CD14-positive monocyte (primary cell): ENCODE measurements at regions not wholly inside any gene's neighbourhood (a gene's known extent, or its start where the extent isn't known, plus 50 kb on each side); places are given as distances from the start of the nearest gene placed in this dataset.

Source experiments
- DNase-seq, 3 donors: peaks; one replicate each; pipeline ENCODE4 v3.0.0-alpha.2; 2011 to 2022
- H2AFZ ChIP-seq: 2 replicates; pipeline ENCODE4 v1.6.0; 2012; ENCODE audit warnings: mild to moderate bottlenecking, low read depth, low read length, inconsistent platforms; ENCODE audit not compliant: insufficient read depth, poor library complexity, severe bottlenecking
- H3K27ac ChIP-seq, 2 donors: 1 replicate in 1 of 2; 2 replicates in 1 of 2; pipeline ENCODE4 v1.5.1; 2012 to 2013; ENCODE audit warnings: low read length in 2 of 2, control low read depth in 1 of 2, inconsistent platforms in 1 of 2, low read depth in 1 of 2, mild to moderate bottlenecking in 1 of 2
- H3K27me3 ChIP-seq, 2 donors: one replicate each; pipeline versions ENCODE4 v1.6.0 to v1.6.1; 2011 to 2013; ENCODE audit warnings: low read length in 2 of 2; ENCODE audit not compliant: control insufficient read depth in 2 of 2, insufficient read depth in 2 of 2
- H3K36me3 ChIP-seq, 2 donors: replicated peaks in 1 of 2; 1 replicate in 1 of 2; 2 replicates in 1 of 2; pipeline versions ENCODE4 v1.5.1 to v1.6.1; 2012 to 2013; ENCODE audit warnings: low read length in 2 of 2, control low read depth in 1 of 2, inconsistent platforms in 1 of 2, mild to moderate bottlenecking in 1 of 2; ENCODE audit not compliant: insufficient read depth in 2 of 2, control insufficient read depth in 1 of 2
- H3K4me1 ChIP-seq, 2 donors: 1 replicate in 1 of 2; 2 replicates in 1 of 2; pipeline versions ENCODE4 v1.5.1 to v1.6.1; 2012 to 2013; ENCODE audit warnings: low read length in 2 of 2, control low read depth in 1 of 2, inconsistent platforms in 1 of 2, mild to moderate bottlenecking in 1 of 2, moderate library complexity in 1 of 2; ENCODE audit not compliant: insufficient read depth in 2 of 2, control insufficient read depth in 1 of 2
- H3K4me2 ChIP-seq: replicated peaks from 2 replicates; pipeline ENCODE3; 2012; ENCODE audit warnings: low read length, moderate library complexity, mild to moderate bottlenecking; ENCODE audit not compliant: poor library complexity, severe bottlenecking; ENCODE audit errors: extremely low read depth
- H3K4me3 ChIP-seq, 3 experiments: fragments of 200-600 bp in 1 of 3; sonication (generic) in 1 of 3; replicated peaks in 1 of 3; 1 replicate in 2 of 3; 2 replicates in 1 of 3; pipeline ENCODE4 v1.5.1; 2011 to 2013; ENCODE audit warnings: low read length in 3 of 3, mild to moderate bottlenecking in 3 of 3, control low read depth in 2 of 3, low read depth in 2 of 3, inconsistent platforms in 1 of 3, moderate library complexity in 1 of 3
- H3K79me2 ChIP-seq: 2 replicates; pipeline ENCODE4 v1.6.0; 2012; ENCODE audit warnings: mild to moderate bottlenecking, control low read depth, inconsistent platforms, low read length, moderate library complexity; ENCODE audit not compliant: insufficient read depth
- H3K9ac ChIP-seq: 2 replicates; pipeline ENCODE4 v1.6.0; 2017; ENCODE audit warnings: low read length, mild to moderate bottlenecking; ENCODE audit not compliant: insufficient read depth, poor library complexity, severe bottlenecking
- H3K9me3 ChIP-seq, 2 donors: replicated peaks in 1 of 2; 1 replicate in 1 of 2; 2 replicates in 1 of 2; pipeline versions ENCODE4 v1.5.1 to v1.6.1; 2012 to 2013; ENCODE audit warnings: low read length in 2 of 2, control low read depth in 1 of 2; ENCODE audit not compliant: control insufficient read depth in 1 of 2, insufficient read depth in 1 of 2
- H4K20me1 ChIP-seq: 2 replicates; pipeline ENCODE4 v1.6.0; 2012; ENCODE audit warnings: mild to moderate bottlenecking, low read length, control low read depth, moderate library complexity; ENCODE audit not compliant: insufficient read depth
- H3K27ac Mint-ChIP-seq, 7 donors: one replicate each; pipeline ENCODE4 v1.8.0; 2020; ENCODE audit warnings: mild to moderate bottlenecking in 7 of 7, mixed read lengths in 7 of 7, moderate library complexity in 6 of 7, inconsistent platforms in 2 of 7
- H3K27me3 Mint-ChIP-seq, 3 donors: one replicate each; pipeline ENCODE4 v1.8.0; 2021 to 2022; ENCODE audit warnings: low read depth in 3 of 3, mild to moderate bottlenecking in 3 of 3, mixed read lengths in 3 of 3, moderate library complexity in 3 of 3, inconsistent platforms in 1 of 3
- H3K36me3 Mint-ChIP-seq, 2 donors: one replicate each; pipeline ENCODE4 v1.8.0; 2020; ENCODE audit warnings: mixed read lengths in 2 of 2, inconsistent platforms in 1 of 2, mild to moderate bottlenecking in 1 of 2
- H3K4me1 Mint-ChIP-seq: one replicate; pipeline ENCODE4 v1.8.0; 2020; ENCODE audit warnings: mild to moderate bottlenecking, mixed read lengths
- H3K4me3 Mint-ChIP-seq, 2 donors: one replicate each; pipeline ENCODE4 v1.8.0; 2020; ENCODE audit warnings: mild to moderate bottlenecking in 2 of 2, mixed read lengths in 2 of 2, moderate library complexity in 1 of 2
- H3K9me3 Mint-ChIP-seq, 7 donors: one replicate each; pipeline ENCODE4 v1.8.0; 2020 to 2022; ENCODE audit warnings: mixed read lengths in 7 of 7, mild to moderate bottlenecking in 6 of 7, moderate library complexity in 6 of 7, inconsistent platforms in 2 of 7
- WGBS: methylation state at CpG from one replicate; pipeline ENCODE4 v1.1.5; 2013; ENCODE audit warnings: missing lambda C conversion rate; ENCODE audit not compliant: insufficient coverage; 5-methylcytosine and 5-hydroxymethylcytosine counted together
- intact Hi-C, 2 donors: fragments of 100-400 bp; cut with micrococcal nuclease; formaldehyde crosslinking; loops; one replicate each; pipeline versions ENCODE4 v1.15.0 to v1.15.1; 2023
- TF ChIP-seq, protein P1 (sequence below): fragments of 200-600 bp; IDR thresholded peaks from one replicate; pipeline ENCODE4 v1.8.0; 2022; ENCODE audit warnings: antibody characterized with exemption, mild to moderate bottlenecking

GRCh38 chr12:18907127-18907526 is 169.2 kb downstream of the CAPZA3 start:
- intact Hi-C loops, result no loop called here
- H3K4me1 ChIP-seq, result no peaks in the 10 kb centered on the region
- no peak overlapping the region for H3K27ac Mint-ChIP-seq
- no peak overlapping the region for H2AFZ ChIP-seq
- H3K9ac ChIP-seq, result no peak overlapping the region
- no peaks in the 10 kb centered on the region for H3K79me2 ChIP-seq
- H3K27me3 Mint-ChIP-seq, result peaks cover 0 to 1% (median 0%) of the 10 kb centered on the region in 3 donors
- H3K4me1 Mint-ChIP-seq, result no peaks in the 10 kb centered on the region
- no peak overlapping the region for H3K4me3 Mint-ChIP-seq
- H3K27me3 ChIP-seq, result no peaks in the 10 kb centered on the region
- no peak overlapping the region for H3K4me2 ChIP-seq
- H4K20me1 ChIP-seq, result no peaks in the 10 kb centered on the region
- H3K36me3 Mint-ChIP-seq, result no peaks in the 10 kb centered on the region
- H3K9me3 Mint-ChIP-seq, result peaks cover 0 to 12% (median 9%) of the 10 kb centered on the region in 7 donors
- 100% methylated on average over 4 of the region's 5 CpGs for WGBS
- DNase-seq, result no peak
- no peaks in the 10 kb centered on the region for H3K36me3 ChIP-seq
- H3K27ac ChIP-seq, result no peak overlapping the region
- no peak overlapping the region for H3K4me3 ChIP-seq
- TF ChIP-seq, protein P1, sequence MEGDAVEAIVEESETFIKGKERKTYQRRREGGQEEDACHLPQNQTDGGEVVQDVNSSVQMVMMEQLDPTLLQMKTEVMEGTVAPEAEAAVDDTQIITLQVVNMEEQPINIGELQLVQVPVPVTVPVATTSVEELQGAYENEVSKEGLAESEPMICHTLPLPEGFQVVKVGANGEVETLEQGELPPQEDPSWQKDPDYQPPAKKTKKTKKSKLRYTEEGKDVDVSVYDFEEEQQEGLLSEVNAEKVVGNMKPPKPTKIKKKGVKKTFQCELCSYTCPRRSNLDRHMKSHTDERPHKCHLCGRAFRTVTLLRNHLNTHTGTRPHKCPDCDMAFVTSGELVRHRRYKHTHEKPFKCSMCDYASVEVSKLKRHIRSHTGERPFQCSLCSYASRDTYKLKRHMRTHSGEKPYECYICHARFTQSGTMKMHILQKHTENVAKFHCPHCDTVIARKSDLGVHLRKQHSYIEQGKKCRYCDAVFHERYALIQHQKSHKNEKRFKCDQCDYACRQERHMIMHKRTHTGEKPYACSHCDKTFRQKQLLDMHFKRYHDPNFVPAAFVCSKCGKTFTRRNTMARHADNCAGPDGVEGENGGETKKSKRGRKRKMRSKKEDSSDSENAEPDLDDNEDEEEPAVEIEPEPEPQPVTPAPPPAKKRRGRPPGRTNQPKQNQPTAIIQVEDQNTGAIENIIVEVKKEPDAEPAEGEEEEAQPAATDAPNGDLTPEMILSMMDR, result no peak
- peaks cover 0 to 4% of the 10 kb centered on the region in 2 donors for H3K9me3 ChIP-seq

GRCh38 chr12:18907728-18908127 is 169.8 kb downstream of the CAPZA3 start:
- Mint-ChIP-seq H3K9me3 (peaks cover 0 to 12% (median 8%) of the 10 kb centered on the region in 7 donors), H3K27me3 (peaks cover 0 to 1% (median 0%) of the 10 kb centered on the region in 3 donors), H3K4me1 (no peaks in the 10 kb centered on the region), H3K27ac (no peak overlapping the region), H3K4me3 (no peak overlapping the region), H3K36me3 (no peaks in the 10 kb centered on the region)
- no peak for DNase-seq
- Histone ChIP-seq H3K9me3 (peaks cover 0 to 4% of the 10 kb centered on the region in 2 donors), H3K4me1 (no peaks in the 10 kb centered on the region), H3K4me2 (no peak overlapping the region), H2AFZ (no peak overlapping the region), H3K27ac (no peak overlapping the region), H3K79me2 (no peaks in the 10 kb centered on the region), H3K36me3 (no peaks in the 10 kb centered on the region), H4K20me1 (no peaks in the 10 kb centered on the region), H3K27me3 (no peaks in the 10 kb centered on the region), H3K4me3 (no peak overlapping the region), H3K9ac (no peak overlapping the region)
- intact Hi-C loops, result no loop called here
- WGBS, result 98% methylated on average over 5 of the region's 7 CpGs
- TF ChIP-seq, protein P1, result no peak
